ENCODE measurements at regions not wholly inside any gene's neighbourhood (a gene's known extent, or its start where the extent isn't known, plus 50 kb on each side); places are given as distances from the start of the nearest gene placed in this dataset.

DNA sequence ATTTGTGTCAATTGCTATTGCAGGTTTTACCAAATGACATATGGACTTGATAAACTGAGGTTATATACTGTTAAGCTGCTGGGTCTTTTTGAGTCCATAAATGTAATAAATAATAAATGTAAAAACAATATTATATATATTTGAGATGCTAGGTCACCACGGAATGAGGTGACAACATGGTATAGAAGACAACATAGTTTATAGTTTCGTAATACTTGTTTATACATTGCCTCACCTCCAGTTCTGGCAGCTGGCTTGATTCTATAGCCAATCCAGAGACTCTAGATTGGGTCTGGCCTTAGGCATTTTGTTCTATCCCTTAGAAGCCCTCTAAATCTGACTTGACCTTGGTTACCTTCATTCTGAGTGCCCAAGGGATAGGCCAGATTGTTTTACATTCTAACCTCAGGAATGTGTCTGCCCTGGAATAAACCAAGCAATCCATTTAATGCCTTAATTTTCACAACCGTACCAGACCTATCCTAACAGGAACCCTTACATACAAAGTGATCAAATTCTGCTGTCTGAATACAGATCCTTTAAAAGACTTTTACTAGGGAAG, 61.5 kb upstream of the STXBP5 start:
- no peak for DNase-seq

DNA sequence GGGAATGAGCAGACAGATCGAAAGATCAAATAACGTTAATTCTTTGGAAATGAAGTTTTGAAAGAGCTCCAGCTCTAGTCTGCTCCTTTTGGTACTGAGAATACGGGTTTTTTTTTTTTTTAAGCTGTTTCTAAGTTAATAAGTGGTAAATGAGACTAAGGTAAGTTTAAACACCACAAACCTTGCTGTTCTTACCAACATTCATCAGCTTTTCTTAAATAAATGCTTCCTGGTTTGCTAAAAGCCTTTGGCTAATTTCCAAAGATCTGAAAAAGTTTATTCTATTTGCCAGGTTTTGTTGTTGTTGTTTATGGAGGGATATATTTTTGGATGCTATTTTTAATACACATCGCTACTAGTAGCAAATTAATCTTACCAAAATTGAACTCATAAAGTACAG, 55.1 kb upstream of the STXBP5 start:
- no peak for DNase-seq

DNA sequence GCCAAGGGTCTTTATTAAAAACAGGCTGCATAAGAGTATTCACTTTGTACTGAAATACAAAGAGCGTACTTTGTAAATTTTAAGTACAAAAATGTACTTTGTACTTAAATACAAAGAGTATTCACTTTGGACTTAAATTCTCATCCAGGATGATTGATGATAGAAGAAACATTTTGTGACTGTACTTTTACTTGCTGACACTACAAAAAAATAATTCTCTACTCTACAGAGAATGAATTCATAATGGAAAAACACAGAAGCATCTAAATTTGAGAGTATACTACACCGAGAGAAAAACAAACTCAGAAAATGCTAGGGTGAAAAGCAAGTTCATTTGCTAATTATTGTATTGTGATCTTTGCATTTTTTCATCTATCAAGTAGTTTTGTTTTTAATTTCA, 54.4 kb upstream of the STXBP5 start:
- DNase-seq, result no peak

- DNase-seq, result no peak
These were observed 53.9 kb upstream of the STXBP5 start for GRCh38 chr6:147150293-147150692.

Data from femur (tissue), 1 donor.